CD1c-positive myeloid dendritic cell (primary cell): ENCODE measurements at regions not wholly inside any gene's neighbourhood (a gene's known extent, or its start where the extent isn't known, plus 50 kb on each side); places are given as distances from the start of the nearest gene placed in this dataset.
A peak's percentile ranks its signal among the peaks of the same experiment; 100 is the strongest.
"Not testable (repeated sequence)": the region's sequence is repeated elsewhere in the genome, so short reads cannot be mapped to it uniquely, and the experiment has no call there.

ENCODE experiments used
- DNase-seq: peaks from one replicate; pipeline ENCODE4 v3.0.0-alpha.2; 2016; ENCODE audit errors: extremely low spot score

GRCh38 chr2:226327830-226328229 lies 471.8 kb downstream of the IRS1 start:
- DNase-seq: no peak

GRCh38 chr2:226325526-226325925 lies 474.1 kb downstream of the IRS1 start:
- no peak for DNase-seq

- DNase-seq: no peak
These were observed 479.3 kb downstream of the IRS1 start for GRCh38 chr2:226320076-226320948.

GRCh38 chr2:226317970-226318369 lies 481.6 kb downstream of the IRS1 start:
- no peak for DNase-seq

- DNase-seq: no peak
These were observed 486.6 kb downstream of the IRS1 start for GRCh38 chr2:226313060-226313459.

- no peak for DNase-seq
These were observed 487.5 kb downstream of the IRS1 start for GRCh38 chr2:226312155-226312554.

GRCh38 chr2:226310146-226310545 lies 489.5 kb downstream of the IRS1 start:
- DNase-seq: no peak

- DNase-seq: no peak
These were observed 490.6 kb downstream of the IRS1 start for GRCh38 chr2:226308986-226309385.

GRCh38 chr2:226308323-226308680 lies 491.3 kb downstream of the IRS1 start:
- DNase-seq: no peak

GRCh38 chr2:226307487-226308322 lies 491.9 kb downstream of the IRS1 start:
- peak; percentile 43 for DNase-seq

- DNase-seq: no peak
These were observed 492.7 kb downstream of the IRS1 start for GRCh38 chr2:226306969-226307368.

- peak; percentile 76 for DNase-seq
These were observed 495.3 kb downstream of the IRS1 start for GRCh38 chr2:226304308-226304707.

GRCh38 chr2:226303707-226304106 lies 495.9 kb downstream of the IRS1 start:
- no peak for DNase-seq

- no peak for DNase-seq
These were observed 499.3 kb downstream of the IRS1 start for GRCh38 chr2:226300196-226300886.

GRCh38 chr2:226299771-226300170 lies 499.8 kb downstream of the IRS1 start:
- no peak for DNase-seq

- DNase-seq: no peak
These were observed 503.9 kb downstream of the IRS1 start for GRCh38 chr2:226295681-226296080.

GRCh38 chr2:226295123-226295522 lies 504.5 kb downstream of the IRS1 start:
- DNase-seq: no peak

- not testable (repeated sequence) for DNase-seq
These were observed 508.3 kb downstream of the IRS1 start for GRCh38 chr2:226291281-226291680.

- no peak for DNase-seq
These were observed 512.7 kb downstream of the IRS1 start for GRCh38 chr2:226286916-226287315.

- no peak for DNase-seq
These were observed 515.8 kb downstream of the IRS1 start for GRCh38 chr2:226283796-226284195.

GRCh38 chr2:226282151-226282550 lies 517.5 kb downstream of the IRS1 start:
- no peak for DNase-seq

GRCh38 chr2:226280136-226280535 lies 519.5 kb downstream of the IRS1 start:
- not testable (repeated sequence) for DNase-seq
